HCT116 (cell line): ENCODE measurements at regions not wholly inside any gene's neighbourhood (a gene's known extent, or its start where the extent isn't known, plus 50 kb on each side); places are given as distances from the start of the nearest gene placed in this dataset.

ENCODE experiments used
- ATAC-seq: fragments of 200-7000 bp; cut with Tn5 transposase; 2 replicates; pipeline ENCODE4 v1.9.1; 2020; ENCODE audit warnings: mild to moderate bottlenecking, moderate library complexity
- BruUV-seq: library from RNA; stranded (reverse); fragments of 400-500 nt; replicated peaks from 2 replicates; lab custom pipeline; 2021; lab: Mats Ljungman, UMichigan
- CTCF ChIA-PET: fragments of 300-600 bp; sonication (Branson Sonifier 250); formaldehyde crosslinking; loops from one replicate; lab custom pipeline; 2021; ENCODE audit warnings: antibody characterized with exemption; lab: Charles Lee
- POLR2A ChIA-PET: fragments of 300-600, 350-600 bp; sonication (Branson Sonifier 250); formaldehyde crosslinking; loops from one replicate; lab custom pipeline; 2021; ENCODE audit warnings: antibody characterized with exemption; lab: Charles Lee
- RAD21 ChIA-PET, 2 experiments: fragments of 300-600 bp; sonication (Branson Sonifier 250); formaldehyde crosslinking; loops; one replicate each; lab custom pipeline; 2023; ENCODE audit warnings: low total read pairs in 2 of 2; ENCODE audit not compliant: uncharacterized antibody in 2 of 2, unreplicated experiment in 2 of 2, low non-redundant PET in 1 of 2; lab: Charles Lee
- DNase-seq: peaks from one replicate; pipeline ENCODE4 v3.0.0-alpha.2; 2010; ENCODE audit warnings: low read depth, low spot score
- H2AFZ ChIP-seq: fragments of 200-600 bp; shearing (Covaris generic), sonication (generic); 2 replicates; pipeline ENCODE4 v1.6.1; 2017; ENCODE audit warnings: low read depth, mixed run types, mixed read lengths, antibody characterized with exemption, low read length; ENCODE audit not compliant: poor library complexity, severe bottlenecking
- H3K27ac ChIP-seq: 2 replicates; pipeline ENCODE4 v1.5.1; 2012; ENCODE audit warnings: low read depth, low read length
- H3K27me3 ChIP-seq: fragments of 200-600 bp; sonication (generic); 2 replicates; pipeline ENCODE4 v1.6.1; 2016; ENCODE audit warnings: mixed run types, low read length, mixed read lengths; ENCODE audit not compliant: insufficient read depth
- H3K36me3 ChIP-seq, 2 experiments: fragments of 200-500 bp in 1 of 2; fragments of 200-600 bp in 1 of 2; sonication (Bioruptor generic) in 1 of 2; sonication (generic) in 1 of 2; 2 replicates each; pipeline versions ENCODE4 v1.5.1 to v1.6.1; 2014 to 2016; ENCODE audit warnings: low read length in 2 of 2, inconsistent platforms in 1 of 2, mixed read lengths in 1 of 2, mixed run types in 1 of 2; ENCODE audit not compliant: insufficient read depth in 2 of 2, control insufficient read depth in 1 of 2
- H3K4me1 ChIP-seq, 2 experiments: fragments of 200-600 bp in 1 of 2; sonication (generic) in 1 of 2; 2 replicates each; pipeline versions ENCODE4 v1.5.1 to v1.6.1; 2012 to 2017; ENCODE audit warnings: low read length in 2 of 2, inconsistent platforms in 1 of 2, mild to moderate bottlenecking in 1 of 2, mixed read lengths in 1 of 2, mixed run types in 1 of 2, moderate library complexity in 1 of 2; ENCODE audit not compliant: insufficient read depth in 2 of 2, control insufficient read depth in 1 of 2
- H3K4me2 ChIP-seq: fragments of 200-600 bp; sonication (generic); 2 replicates; pipeline ENCODE4 v1.6.1; 2017; ENCODE audit warnings: mixed run types, low read length, mixed read lengths
- H3K4me3 ChIP-seq, 2 experiments: fragments of 200-600 bp in 1 of 2; sonication (generic) in 1 of 2; replicated peaks in 1 of 2; 2 replicates each; pipeline ENCODE4 v1.5.1; 2011 to 2016; ENCODE audit warnings: low read length in 2 of 2, control low read depth in 1 of 2, low read depth in 1 of 2, mild to moderate bottlenecking in 1 of 2, mixed read lengths in 1 of 2, mixed run types in 1 of 2
- H3K79me2 ChIP-seq: fragments of 200-600 bp; sonication (generic); 2 replicates; pipeline ENCODE4 v1.6.1; 2017; ENCODE audit warnings: mild to moderate bottlenecking, mixed run types, low read length, moderate library complexity, mixed read lengths; ENCODE audit not compliant: insufficient read depth
- H3K9ac ChIP-seq: fragments of 200-600 bp; sonication (generic); 2 replicates; pipeline ENCODE4 v1.6.1; 2016; ENCODE audit warnings: low read length, mixed read lengths
- H3K9me2 ChIP-seq: fragments of 200-600 bp; sonication (generic), shearing (Covaris generic); 2 replicates; pipeline ENCODE4 v1.6.1; 2017; ENCODE audit warnings: mixed run types, mild to moderate bottlenecking, moderate library complexity; ENCODE audit not compliant: insufficient read depth
- H3K9me3 ChIP-seq, 2 experiments: fragments of 200-500 bp in 1 of 2; fragments of 200-600 bp in 1 of 2; sonication (Bioruptor generic) in 1 of 2; sonication (generic) in 1 of 2; 2 replicates each; pipeline ENCODE4 v1.6.1; 2014 to 2017; ENCODE audit warnings: low read length in 2 of 2, mixed read lengths in 2 of 2, inconsistent platforms in 1 of 2, low read depth in 1 of 2, mild to moderate bottlenecking in 1 of 2, mixed run types in 1 of 2, moderate library complexity in 1 of 2; ENCODE audit not compliant: control insufficient read depth in 1 of 2, insufficient read depth in 1 of 2
- H4K20me1 ChIP-seq: fragments of 200-600 bp; sonication (generic), shearing (Covaris generic); 2 replicates; pipeline ENCODE4 v1.6.1; 2017; ENCODE audit warnings: mixed run types, mild to moderate bottlenecking, moderate library complexity; ENCODE audit not compliant: insufficient read depth
- CBX3 ChIP-seq: IDR thresholded peaks from 2 replicates; pipeline ENCODE4 v1.6.1; 2012; ENCODE audit warnings: low read depth
- EGR1 ChIP-seq: IDR thresholded peaks from 2 replicates; pipeline ENCODE4 v1.6.1; 2012; ENCODE audit warnings: low read depth
- ELF1 ChIP-seq: IDR thresholded peaks from 2 replicates; pipeline ENCODE4 v1.6.1; 2012; ENCODE audit warnings: low read depth, borderline replicate concordance
- JUND ChIP-seq: IDR thresholded peaks from 2 replicates; pipeline ENCODE4 v1.6.1; 2012
- POLR2A ChIP-seq: IDR thresholded peaks from 2 replicates; pipeline ENCODE4 v1.7.0; 2011; ENCODE audit warnings: borderline replicate concordance; ENCODE audit not compliant: insufficient read depth, insufficient read length; ENCODE audit errors: extremely low read depth
- POLR2AphosphoS5 ChIP-seq: IDR thresholded peaks from 2 replicates; pipeline ENCODE4 v1.6.1; 2011; ENCODE audit warnings: mild to moderate bottlenecking, low read depth, low read length, moderate library complexity
- SIN3A ChIP-seq: IDR thresholded peaks from 2 replicates; pipeline ENCODE4 v1.6.1; 2012; ENCODE audit warnings: low read depth
- SP1 ChIP-seq: IDR thresholded peaks from 2 replicates; pipeline ENCODE4 v1.6.1; 2012; ENCODE audit warnings: low read depth
- SRF ChIP-seq: IDR thresholded peaks from 2 replicates; pipeline ENCODE4 v1.6.1; 2012; ENCODE audit warnings: low read depth
- YY1 ChIP-seq: IDR thresholded peaks from 2 replicates; pipeline ENCODE4 v1.6.1; 2011; ENCODE audit warnings: low read length, low read depth, moderate library complexity, mild to moderate bottlenecking; ENCODE audit not compliant: insufficient replicate concordance; ENCODE audit errors: extremely low read depth
- ZFX ChIP-seq: fragments of 450-650 bp; IDR thresholded peaks from 2 replicates; pipeline ENCODE4 v1.6.1; 2017
- ZNF274 ChIP-seq: fragments of 200-500 bp; sonication (Bioruptor generic); IDR thresholded peaks from 2 replicates; pipeline ENCODE4 v1.6.1; 2014; ENCODE audit warnings: mild to moderate bottlenecking, low read depth, low read length, inconsistent platforms
- intact Hi-C: fragments of 100-400 bp; cut with micrococcal nuclease; formaldehyde crosslinking; loops from 2 replicates; pipeline ENCODE4 v1.10.0; 2022
- TF ChIP-seq, protein P1 (sequence below): IDR thresholded peaks from 2 replicates; pipeline ENCODE4 v1.6.1; 2012
- TF ChIP-seq, protein P2 (sequence below), 3 experiments: fragments of 200-600 bp in 1 of 3; sonication (generic) in 1 of 3; IDR thresholded peaks in 2 of 3; conservative IDR thresholded peaks in 1 of 3; 2 replicates each; pipeline ENCODE4 v1.5.1; 2012 to 2017; ENCODE audit warnings: low read depth in 2 of 3, low read length in 2 of 3, antibody characterized with exemption in 1 of 3, borderline replicate concordance in 1 of 3, control low read depth in 1 of 3, mild to moderate bottlenecking in 1 of 3, mixed read lengths in 1 of 3, mixed run types in 1 of 3, moderate library complexity in 1 of 3; ENCODE audit not compliant: insufficient read depth in 1 of 3
- TF ChIP-seq, protein P3 (sequence below): IDR thresholded peaks from 2 replicates; pipeline ENCODE4 v1.6.1; 2012; ENCODE audit warnings: low read depth
- TF ChIP-seq, protein P4 (sequence below): IDR thresholded peaks from 2 replicates; pipeline ENCODE4 v1.6.1; 2012
- TF ChIP-seq, protein P5 (sequence below): IDR thresholded peaks from 2 replicates; pipeline ENCODE4 v1.6.1; 2011; ENCODE audit warnings: mild to moderate bottlenecking, low read length, moderate library complexity; ENCODE audit not compliant: insufficient replicate concordance; ENCODE audit errors: extremely low read depth

DNA sequence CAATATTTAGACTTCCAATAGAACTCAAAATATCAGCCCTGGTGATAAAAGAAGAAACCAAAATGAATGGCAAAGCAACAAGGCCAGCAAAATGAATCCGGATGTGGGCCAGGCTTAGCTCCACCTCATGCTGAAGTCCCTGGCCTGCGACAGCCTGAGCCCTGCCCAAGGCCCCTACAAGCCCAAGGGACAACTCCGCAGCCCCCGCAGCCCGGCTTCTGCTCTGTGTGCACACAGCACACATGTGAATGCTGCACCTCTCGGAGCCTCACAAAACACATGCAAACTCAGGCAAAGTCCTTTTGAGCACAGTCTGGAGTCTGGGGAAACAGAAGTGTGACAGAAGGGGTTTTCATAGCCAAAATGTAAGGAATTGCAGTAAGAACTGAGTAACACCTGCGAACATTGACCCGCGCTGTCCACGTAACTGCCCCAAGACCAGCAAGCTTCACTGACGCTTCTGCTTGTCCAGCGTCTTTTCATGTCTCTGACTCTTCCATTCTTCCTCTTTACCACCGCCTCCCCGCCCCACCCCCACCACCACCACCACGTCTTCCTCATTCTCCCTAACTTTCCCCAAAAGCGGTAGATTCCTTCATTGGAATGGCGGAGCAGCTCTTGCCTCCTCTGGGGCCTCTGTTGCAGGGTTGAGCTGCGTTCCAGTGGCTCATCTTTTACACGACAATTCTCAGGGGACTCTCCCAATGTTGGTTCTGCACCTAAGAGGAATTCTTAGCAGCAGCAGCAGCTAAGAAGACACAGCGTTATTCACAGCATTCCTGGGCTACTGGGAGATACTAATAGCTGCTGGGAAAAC is 136.4 kb upstream of the COPS8 start:
- CTCF ChIA-PET = no interaction called here
- BruUV-seq = no TSS peak
- Histone ChIP-seq H3K9me2 (no peaks in the 10 kb centered on the region), H3K4me1 (no peaks in the 10 kb centered on the region), H4K20me1 (no peaks in the 10 kb centered on the region), H3K4me2 (no peak overlapping the region), H3K27me3 (0 out of 2 replicates have a peak, but pooled peaks cover 2% of the 10 kb centered on the region), H3K36me3 (no peaks in the 10 kb centered on the region), H3K27ac (no peak overlapping the region), H3K9ac (no peak overlapping the region), H3K9me3 (no peaks in the 10 kb centered on the region), H2AFZ (no peak overlapping the region), H3K79me2 (no peaks in the 10 kb centered on the region), H3K4me3 (no peak overlapping the region)
- no peak for ATAC-seq
- intact Hi-C loops = no loop called here
- POLR2A ChIA-PET = no interaction called here
- RAD21 ChIA-PET = no interaction called here
- DNase-seq = no peak
- TF ChIP-seq POLR2A (no peak), ZFX (no peak), ELF1 (no peak), SP1 (no peak), SRF (no peak), ZNF274 (no peak), YY1 (no peak), SIN3A (no peak), JUND (no peak), POLR2AphosphoS5 (no peak), EGR1 (no peak), CBX3 (no peak)
- TF ChIP-seq, protein P1, sequence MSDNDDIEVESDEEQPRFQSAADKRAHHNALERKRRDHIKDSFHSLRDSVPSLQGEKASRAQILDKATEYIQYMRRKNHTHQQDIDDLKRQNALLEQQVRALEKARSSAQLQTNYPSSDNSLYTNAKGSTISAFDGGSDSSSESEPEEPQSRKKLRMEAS = no peak
- TF ChIP-seq, protein P2, sequence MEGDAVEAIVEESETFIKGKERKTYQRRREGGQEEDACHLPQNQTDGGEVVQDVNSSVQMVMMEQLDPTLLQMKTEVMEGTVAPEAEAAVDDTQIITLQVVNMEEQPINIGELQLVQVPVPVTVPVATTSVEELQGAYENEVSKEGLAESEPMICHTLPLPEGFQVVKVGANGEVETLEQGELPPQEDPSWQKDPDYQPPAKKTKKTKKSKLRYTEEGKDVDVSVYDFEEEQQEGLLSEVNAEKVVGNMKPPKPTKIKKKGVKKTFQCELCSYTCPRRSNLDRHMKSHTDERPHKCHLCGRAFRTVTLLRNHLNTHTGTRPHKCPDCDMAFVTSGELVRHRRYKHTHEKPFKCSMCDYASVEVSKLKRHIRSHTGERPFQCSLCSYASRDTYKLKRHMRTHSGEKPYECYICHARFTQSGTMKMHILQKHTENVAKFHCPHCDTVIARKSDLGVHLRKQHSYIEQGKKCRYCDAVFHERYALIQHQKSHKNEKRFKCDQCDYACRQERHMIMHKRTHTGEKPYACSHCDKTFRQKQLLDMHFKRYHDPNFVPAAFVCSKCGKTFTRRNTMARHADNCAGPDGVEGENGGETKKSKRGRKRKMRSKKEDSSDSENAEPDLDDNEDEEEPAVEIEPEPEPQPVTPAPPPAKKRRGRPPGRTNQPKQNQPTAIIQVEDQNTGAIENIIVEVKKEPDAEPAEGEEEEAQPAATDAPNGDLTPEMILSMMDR (IDR thresholded peaks at IDR 0.05 in 2 of 3, conservative IDR thresholded peaks at IDR 0.05 in 1 of 3; ENCODE audit: borderline replicate concordance in 1 of 3, insufficient read depth in 1 of 3, low read depth in 2 of 3, low read length in 2 of 3) = no peak
- TF ChIP-seq, protein P3, sequence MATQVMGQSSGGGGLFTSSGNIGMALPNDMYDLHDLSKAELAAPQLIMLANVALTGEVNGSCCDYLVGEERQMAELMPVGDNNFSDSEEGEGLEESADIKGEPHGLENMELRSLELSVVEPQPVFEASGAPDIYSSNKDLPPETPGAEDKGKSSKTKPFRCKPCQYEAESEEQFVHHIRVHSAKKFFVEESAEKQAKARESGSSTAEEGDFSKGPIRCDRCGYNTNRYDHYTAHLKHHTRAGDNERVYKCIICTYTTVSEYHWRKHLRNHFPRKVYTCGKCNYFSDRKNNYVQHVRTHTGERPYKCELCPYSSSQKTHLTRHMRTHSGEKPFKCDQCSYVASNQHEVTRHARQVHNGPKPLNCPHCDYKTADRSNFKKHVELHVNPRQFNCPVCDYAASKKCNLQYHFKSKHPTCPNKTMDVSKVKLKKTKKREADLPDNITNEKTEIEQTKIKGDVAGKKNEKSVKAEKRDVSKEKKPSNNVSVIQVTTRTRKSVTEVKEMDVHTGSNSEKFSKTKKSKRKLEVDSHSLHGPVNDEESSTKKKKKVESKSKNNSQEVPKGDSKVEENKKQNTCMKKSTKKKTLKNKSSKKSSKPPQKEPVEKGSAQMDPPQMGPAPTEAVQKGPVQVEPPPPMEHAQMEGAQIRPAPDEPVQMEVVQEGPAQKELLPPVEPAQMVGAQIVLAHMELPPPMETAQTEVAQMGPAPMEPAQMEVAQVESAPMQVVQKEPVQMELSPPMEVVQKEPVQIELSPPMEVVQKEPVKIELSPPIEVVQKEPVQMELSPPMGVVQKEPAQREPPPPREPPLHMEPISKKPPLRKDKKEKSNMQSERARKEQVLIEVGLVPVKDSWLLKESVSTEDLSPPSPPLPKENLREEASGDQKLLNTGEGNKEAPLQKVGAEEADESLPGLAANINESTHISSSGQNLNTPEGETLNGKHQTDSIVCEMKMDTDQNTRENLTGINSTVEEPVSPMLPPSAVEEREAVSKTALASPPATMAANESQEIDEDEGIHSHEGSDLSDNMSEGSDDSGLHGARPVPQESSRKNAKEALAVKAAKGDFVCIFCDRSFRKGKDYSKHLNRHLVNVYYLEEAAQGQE = no peak
- TF ChIP-seq, protein P4, sequence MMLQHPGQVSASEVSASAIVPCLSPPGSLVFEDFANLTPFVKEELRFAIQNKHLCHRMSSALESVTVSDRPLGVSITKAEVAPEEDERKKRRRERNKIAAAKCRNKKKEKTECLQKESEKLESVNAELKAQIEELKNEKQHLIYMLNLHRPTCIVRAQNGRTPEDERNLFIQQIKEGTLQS = no peak
- TF ChIP-seq, protein P5, sequence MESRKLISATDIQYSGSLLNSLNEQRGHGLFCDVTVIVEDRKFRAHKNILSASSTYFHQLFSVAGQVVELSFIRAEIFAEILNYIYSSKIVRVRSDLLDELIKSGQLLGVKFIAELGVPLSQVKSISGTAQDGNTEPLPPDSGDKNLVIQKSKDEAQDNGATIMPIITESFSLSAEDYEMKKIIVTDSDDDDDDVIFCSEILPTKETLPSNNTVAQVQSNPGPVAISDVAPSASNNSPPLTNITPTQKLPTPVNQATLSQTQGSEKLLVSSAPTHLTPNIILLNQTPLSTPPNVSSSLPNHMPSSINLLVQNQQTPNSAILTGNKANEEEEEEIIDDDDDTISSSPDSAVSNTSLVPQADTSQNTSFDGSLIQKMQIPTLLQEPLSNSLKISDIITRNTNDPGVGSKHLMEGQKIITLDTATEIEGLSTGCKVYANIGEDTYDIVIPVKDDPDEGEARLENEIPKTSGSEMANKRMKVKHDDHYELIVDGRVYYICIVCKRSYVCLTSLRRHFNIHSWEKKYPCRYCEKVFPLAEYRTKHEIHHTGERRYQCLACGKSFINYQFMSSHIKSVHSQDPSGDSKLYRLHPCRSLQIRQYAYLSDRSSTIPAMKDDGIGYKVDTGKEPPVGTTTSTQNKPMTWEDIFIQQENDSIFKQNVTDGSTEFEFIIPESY = no peak
